ENCODE measurements at regions not wholly inside any gene's neighbourhood (a gene's known extent, or its start where the extent isn't known, plus 50 kb on each side); places are given as distances from the start of the nearest gene placed in this dataset.
"Not testable (repeated sequence)": the region's sequence is repeated elsewhere in the genome, so short reads cannot be mapped to it uniquely, and the experiment has no call there.

DNA sequence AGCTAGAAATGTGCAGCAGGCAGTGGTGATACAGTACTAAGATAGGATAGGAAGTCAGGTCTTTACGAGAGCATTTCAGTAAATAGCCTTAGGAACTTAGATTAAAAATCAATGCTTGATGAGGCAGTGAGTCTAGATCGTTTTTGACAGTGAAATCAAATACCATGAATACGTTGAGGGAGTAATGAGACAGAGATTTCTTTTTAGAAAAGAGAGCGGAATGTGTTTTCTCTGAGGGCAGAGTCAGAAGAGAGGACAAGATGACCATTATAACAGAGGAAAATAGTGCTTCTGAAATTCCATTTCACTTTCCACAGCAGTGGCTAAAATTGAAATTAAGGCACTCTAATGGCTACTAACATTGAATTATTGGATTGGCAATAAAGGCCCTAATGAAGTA is 339.6 kb downstream of the UTRN start:
- DNase-seq, result no peak

DNA sequence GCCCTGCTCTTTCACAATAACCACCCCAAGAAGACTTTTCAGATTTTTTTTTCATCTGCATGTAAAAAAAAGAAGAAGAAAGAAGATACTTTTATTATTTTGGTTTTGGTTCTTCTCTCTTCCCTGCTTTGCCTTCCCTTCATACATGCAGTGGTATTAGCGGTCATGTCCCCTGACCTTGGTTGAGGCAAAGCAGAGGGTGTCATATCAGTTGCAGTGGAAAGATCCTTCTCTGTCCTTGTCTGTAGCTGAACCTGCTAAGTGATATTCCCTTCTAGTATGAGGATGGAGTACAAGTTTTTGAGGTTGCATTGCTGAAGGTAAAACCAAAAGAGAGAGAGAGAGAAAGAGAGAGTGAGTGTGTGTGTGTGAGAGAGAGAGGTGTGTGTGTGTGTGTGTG is 345.7 kb downstream of the UTRN start:
- DNase-seq, result no peak

DNA sequence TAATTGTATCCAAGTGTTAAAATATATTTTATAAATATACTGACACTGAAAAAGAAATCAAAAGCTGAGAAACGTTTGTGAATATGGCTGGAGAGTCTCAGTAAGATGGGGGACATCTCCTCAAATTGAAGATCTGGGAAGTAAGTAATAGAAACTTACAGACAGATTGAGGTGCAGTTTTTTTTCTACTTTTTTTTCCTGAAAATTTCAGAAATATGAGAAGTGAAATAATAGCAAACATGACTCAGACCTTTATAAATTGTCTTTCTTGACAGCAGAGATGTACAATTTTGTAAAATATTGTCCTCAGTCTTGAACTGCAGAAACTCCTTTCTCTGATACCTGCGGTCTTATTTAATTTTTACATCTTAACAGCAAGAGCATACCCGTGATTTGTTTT is 347.1 kb downstream of the UTRN start:
- peak; percentile 16 for DNase-seq

DNA sequence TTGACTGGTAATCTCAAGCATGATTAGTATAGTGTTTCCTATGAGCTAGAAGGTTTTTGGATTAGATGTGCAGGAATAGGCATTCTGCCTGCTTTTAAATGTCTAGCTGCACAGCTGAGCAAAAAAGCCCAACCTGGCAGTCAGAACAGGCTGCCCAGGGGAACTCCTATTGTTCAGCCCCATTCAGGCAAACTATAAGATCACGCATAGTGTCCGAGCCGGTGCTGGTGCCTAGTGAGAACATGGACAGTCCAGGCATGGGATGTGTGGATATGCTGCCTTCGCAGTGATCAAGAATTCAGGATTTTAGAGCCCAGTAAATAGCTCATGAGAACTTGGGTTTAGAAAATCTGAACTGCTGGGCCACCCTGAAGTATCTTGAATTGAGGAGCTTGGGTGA is 348.8 kb downstream of the UTRN start:
- DNase-seq, result no peak

DNA sequence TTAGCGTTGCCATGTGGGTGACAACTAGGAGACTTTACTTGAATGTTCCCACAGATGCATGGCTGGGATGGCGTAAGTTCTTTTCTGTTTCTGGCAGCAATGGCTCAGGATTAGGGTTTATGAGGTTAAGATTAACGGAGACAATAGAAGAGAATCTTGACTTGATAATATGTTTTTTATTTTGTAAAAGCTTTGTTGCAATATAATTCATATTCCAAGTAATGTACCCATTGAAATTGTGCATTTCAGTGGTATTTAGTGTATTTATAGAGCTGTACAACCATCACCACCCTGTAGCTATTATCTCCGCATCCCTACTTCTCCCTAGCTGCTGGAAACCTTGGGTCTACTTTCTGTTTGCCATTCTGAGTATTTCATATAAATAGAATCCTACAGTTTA is 349.2 kb downstream of the UTRN start:
- no peak for DNase-seq

DNA sequence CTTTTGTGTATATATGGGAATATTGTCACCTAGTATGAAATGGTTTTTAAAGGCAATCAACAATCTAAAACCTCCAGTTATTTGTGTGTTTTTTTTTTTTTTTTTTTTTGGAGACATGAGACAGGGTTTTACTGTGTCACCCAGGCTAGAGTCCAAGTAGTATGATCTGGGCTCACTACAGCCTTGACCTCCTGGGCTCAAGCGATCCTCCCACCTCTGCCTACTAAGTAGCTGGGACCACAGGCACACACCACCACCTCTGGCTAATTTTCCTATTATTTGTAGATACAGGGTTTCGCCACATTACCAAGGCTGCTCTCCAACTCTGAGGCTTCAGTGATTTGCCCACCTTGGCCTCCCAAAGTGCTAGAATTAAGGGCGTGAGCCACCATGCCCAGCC is 349.9 kb downstream of the UTRN start:
- DNase-seq, result no peak

DNA sequence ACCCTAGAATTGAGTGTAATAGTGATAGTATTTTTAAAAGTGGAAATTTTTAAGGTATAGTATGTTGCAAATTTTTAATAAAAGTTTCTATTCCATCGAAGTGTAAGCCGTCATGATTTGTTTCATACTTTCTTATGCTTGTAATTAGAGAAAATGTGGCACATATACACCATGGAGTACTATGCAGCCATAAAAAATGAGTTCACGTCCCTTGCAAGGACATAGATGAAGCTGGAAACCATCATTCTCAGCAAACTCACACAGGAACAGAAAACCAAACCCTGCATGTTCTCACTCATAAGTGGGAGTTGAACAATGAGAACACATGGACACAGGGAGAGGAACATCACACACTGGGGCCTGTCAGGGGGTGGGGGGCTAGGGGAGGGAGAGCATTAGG is 350.9 kb downstream of the UTRN start:
- not testable (repeated sequence) for DNase-seq

DNA sequence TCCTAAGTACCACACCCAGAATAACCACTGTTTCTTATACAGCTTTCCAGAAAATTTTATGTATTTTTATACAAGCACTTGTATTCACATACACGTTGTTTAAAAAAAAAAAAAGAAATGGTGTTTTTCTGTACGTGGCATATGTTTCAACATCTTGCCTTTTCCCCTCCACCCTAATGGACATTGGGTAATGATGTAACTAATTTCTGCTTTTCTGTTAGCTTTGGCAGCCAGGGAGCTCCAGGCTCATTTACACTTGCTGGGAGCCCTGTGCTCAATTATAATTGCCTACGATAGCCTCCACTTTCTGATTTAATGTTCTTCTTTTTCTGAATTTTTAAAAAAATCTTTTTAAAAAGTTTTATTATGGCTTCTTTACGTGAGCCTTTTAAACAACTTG is 352.4 kb downstream of the UTRN start:
- DNase-seq, result peak; percentile 59

DNA sequence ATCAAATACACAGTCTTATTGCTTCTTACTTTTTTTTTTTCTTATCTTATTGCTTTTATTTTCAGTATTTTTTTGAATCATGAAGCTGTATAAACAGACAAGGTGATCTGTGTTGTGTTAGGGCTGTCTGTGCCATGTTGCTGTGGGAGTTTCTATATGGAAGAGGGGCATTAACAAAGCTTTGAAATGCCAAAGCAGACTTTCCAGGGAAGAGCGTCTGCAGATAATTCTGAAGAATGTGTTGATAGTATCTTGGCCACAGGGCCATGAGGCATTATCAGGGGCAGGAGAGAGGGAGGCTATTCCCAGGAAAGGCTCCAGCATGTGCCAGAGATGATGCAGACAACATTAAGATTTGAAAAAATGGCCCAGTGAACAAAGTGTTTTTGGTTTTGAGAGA is 354.5 kb downstream of the UTRN start:
- no peak for DNase-seq

DNA sequence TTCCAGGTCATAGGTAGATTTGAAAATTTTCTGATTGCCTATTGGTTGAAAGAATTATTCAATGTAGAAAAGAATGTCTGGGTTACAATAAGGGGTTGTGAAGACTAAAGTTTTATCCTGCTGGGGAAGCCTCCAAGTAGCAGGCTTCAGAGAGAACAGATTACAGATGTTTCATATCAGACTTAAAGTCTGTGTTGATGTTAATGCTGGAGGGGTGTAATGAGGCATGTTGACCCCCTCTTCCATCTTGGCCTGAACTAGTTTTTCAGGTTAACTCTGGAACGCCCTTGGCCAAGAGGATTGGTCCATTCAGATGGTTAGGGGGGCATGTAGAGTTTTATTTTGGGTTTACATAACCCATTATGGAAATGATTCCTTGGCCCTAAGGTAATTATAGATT is 356.2 kb downstream of the UTRN start:
- no peak for DNase-seq

DNA sequence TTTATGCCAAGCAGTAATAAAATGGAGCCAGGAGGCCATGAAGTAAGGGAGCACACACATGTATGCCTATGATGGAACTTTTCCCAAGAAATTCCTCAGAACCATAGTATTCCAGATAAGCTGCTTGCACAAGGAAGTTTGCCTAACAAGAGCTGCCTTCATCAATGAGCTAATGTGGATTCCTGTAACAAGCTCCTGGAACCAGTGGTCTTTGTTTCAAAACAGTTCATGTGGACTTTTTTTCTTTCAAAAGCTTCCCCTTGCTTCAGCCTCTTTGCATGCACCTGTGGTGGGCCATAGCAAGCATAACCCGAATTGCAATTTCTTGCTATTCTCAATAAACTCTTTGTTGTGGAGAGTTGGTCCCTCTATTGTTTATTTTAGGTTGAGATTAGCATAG is 359.6 kb downstream of the UTRN start:
- no peak for DNase-seq

DNA sequence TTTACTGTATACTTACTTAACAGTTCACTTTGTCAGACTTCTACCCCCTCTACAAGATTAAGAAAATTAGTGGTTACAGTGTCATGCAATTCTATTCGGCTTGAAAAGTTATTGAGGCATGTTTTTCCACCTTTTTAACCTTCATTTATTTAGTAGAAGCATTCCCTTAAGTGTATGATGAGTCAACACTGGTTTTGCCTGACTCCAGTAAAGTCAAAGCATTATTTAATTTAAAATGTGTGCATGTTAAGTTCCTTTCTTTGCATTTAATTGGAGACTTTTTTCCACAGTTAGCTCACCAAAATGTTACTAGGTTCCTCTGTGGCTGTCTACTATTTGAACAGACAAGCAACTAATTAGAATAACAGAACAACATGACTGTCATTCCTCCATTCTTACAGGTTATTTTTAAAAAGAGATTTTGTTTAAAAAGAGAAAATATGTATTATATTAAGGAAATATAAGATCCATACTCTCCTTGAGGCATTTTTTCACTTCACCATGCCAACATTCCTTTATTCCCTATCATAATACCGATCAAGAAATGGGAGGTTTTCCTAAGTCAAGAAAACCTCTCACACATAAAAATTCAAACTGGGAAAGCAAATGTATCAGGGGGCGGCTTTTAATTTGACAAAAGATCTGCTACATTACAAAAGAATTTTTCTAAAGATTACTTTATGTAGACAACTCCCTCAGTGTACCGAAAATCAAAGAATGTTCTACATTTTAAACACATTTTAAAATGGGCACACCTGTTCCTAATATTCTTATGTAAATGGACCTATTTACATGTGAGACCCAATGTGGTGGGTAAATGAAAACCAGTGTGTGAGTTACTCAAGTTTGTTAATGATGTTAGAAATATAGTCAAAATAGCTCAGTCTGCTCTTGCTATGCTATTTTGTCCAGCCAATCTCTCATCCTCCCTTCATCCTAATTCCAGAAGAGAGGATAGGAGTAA is 361.2 kb downstream of the UTRN start:
- no peak for DNase-seq

DNA sequence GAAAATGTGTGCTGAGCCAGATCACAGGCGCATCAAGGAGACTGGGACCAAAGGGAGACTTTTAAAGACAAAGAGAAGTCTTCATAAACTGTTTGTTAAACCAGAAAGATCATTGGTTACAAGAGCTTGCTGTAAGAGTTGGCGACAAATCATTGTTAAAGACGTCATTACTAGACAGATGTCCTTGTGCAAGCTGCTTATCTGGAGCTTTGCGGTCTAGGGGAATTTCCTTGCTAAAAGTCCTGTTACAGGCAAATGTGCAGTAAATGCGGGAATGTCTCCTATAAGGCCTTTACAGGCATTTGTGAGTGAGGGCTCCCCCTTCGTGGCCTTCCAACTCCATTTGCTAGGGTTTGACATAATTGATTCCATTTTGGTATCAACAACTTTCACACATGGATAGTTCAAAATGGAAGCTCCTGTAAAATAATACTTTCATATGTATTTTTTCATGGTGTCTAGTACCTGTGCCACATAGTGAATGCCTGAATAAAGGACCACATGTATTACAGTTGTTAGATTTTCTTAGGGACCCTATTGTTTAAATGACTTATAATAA is 362.4 kb downstream of the UTRN start:
- no peak for DNase-seq

DNA sequence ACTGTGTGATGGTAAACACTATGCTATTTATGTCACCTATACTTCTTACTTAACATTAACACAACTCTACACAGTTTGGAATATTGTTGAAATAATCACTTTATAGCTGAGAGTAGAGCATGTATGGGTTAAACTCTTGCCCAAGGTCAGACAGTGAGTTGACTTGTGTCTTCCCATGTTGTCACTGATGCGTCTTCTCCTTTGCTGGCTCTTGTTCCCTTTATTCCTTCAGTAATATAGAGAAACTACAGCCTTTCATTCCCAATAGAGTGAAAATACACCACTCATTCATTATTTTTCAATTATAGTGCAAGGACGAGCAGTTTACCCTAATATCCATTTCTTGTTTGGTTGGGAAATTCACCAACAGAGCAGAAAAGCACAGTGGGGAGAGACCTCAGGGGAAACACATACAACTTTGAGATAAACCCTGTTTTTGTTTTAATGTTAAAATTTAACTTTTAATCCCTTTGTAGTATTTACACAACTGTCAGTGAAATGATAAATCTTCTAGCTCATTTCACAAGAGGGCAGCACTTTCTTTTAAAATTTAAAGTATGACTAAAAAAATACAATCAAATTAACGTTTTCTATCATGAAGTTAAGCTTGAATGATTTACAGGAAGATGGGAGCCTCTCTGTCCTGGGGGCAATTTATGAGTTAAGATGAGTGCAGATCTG is 363.0 kb downstream of the UTRN start:
- no peak for DNase-seq

DNA sequence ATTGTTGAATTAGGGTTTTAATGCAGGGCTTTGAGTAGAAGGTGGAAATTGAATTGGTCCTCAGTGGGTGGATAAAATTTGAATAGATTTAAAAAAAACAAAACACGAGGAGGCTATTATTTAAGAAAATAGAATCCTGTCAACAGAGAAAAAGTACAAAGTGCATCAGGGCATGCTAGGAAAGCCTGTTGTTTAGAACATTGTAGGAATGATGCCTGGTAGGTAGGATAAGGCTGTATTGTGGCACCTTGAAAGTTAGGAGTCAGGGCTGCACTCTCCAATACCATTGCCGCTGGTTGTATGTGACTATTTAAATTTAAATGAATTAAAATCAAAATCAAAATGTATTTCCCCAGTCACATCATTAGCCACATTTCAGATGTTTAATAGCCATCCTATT is 363.9 kb downstream of the UTRN start:
- no peak for DNase-seq

DNA sequence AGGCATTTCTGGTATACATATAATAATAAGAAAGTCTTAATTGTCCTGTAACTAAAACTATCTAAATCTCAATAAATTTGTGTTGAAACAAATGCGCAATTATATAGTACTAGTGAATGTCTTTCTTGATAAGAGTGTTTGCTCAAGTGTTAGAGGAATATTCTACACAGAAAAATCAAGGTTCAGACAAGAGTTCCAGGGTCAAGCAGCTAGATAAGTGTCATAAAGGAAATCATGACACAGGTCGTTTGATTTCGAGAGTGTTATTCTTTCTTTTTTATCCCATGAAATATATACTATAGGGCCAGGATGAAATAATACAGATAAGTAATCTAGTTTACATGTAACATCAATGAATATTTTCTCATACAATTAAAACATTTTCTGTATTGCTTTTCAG is 366.1 kb downstream of the UTRN start:
- no peak for DNase-seq

DNA sequence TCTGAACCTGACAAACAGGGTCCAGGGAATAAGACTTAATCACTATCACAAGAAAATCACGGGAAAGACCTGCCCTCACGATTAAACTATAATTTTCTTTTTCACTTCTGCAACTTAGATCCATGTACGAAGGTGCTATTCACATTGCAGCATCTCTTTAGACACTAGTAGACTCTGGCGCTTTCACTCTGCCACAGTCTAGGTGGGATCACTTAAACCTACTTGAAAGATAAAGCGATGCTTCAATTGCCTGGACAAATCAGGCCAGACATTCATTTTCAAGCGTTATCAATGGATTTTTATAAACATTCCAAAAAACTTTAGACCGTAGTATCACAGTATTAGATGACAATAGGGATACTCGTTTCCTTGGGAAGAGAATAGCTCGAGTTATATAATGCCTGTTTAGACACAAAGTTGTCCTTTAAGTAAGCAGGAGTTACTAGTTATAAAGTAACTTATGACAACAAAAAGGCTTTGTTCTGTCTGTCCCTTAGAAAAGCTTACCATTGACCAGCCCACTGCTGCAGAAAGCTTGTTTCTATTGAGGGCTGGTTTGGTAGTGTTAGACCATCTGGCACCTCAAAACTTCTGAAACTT is 367.3 kb downstream of the UTRN start:
- DNase-seq, result no peak

DNA sequence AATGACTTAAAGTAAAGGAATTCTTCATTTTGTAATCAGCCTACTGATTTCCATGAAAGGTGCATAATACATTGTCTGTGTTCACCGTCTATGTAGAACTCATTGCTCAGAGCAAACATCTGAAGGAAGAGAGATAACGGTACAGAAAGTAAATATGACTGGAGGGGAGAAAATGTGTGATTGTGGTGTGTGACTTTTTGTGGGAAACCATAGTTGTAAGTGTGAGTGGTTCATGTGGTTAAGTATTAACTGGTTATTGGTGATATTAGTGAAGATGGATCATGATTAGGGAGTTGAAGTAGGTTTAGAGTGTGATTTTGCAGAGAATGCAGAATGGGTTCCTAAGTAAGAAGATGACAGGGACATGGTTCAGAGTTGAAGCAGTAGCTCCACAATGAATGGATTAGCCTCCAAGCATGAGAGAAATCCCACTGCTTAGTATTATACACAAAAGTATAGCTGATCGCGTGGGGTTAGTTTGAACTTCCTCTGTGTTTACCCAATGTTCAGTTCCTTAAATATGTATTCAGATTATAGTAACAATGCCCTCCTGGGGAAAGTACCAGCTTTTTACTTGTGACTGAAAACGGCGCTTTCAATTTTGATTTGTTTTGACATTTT is 368.9 kb downstream of the UTRN start:
- peak; percentile 85 for DNase-seq

DNA sequence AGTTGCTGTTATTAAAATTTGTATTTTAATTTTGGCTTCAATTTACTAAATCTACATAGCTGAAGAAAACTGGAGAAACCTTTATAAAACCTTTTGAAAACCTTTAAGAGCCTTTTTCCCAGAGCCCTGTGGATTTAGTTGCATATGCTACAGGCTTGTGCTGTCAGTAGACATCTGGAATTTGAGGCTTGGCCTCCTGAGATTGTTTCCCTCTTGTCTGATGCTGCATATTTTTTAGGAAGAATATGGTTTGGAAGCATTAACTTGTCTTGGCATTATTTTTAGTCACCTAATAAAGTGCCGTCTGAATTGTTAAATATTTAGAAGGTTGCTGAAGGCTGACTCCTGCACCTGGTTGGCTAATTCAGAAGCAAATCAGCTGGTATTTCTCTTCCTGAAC is 369.4 kb downstream of the UTRN start:
- no peak for DNase-seq

DNA sequence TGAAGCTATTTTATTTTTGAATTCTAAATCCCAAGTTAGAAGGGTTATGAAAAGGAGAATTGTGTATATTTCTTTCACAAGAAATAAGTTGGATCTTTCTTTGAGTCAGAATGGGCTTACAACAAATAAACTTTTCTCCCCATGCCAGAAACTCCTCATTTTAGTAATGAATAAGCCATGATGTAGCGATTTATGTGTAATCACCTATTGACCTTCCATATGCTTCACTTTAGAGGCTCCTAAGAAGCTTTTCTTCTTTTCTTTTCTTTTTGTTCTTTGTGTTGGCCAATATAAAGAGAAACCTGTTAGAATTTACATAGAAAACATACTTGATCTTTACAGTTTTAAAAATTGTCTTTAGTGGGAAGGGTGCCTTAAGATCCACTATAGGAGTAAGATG is 370.2 kb downstream of the UTRN start:
- DNase-seq, result no peak

DNA sequence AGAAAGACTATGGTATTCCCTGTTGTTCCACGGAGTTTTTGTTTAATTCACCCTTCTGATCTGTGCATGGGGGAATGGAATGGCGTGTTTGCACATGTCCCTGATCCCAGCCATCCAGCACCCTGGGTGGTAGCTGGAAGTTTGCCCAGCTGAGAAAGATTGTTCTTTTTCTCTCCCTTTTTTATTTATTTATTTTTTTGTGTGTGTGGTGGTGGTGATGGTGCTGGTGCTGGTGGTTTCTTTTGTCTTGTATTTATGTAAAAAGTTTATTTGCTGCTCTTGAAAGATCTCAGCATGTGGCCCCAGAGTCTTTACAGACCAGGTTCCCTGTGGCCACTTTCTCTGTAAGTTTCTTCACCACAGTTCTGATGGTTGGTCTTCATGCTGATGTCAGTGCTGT is 372.6 kb downstream of the UTRN start:
- DNase-seq, result no peak

DNA sequence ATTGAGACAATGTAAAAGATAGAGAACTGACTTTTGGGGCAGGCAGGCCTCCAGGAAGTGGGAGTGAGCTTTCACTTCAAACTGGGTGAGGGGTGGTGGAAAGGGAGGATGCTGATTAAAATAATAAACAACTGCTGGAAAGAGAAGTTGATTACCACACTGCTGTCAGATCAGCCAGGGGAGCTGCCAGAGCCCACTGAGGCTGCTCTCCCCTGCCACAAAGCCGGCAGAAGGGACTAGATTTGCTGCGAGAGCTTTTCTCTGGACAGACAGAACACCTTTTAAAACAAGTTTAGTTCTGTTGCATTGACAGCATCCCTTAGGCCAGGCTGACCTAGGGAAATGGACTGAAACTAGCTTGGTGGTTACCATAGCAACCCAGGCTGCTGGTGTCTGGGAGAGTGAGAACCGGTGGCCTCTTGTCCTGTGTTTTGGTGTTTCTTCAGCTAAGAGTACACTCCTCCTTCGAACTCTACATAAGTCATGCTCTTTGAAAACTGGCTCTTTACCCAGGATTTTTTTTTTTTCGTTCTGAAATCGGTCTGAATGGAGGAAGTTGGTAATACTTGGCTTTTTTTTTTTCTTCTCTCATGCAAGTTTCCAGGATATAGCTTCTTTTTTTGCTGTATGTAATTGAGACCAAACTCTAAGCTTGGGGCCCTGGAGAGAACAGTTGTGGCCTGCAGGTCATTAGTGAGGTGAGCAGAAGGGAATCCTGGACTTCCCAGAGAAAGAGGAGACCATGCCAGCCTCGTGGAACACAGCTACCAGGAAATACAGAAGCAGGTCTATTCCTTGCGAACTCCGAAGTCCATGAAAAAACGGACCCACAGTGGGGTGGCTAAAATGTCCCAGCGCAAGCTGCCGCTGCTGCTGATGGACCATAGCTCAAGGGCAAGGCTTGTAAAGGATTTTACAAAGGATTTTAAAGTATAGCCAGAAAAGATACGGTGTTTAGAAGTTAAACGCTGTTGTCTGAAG is 374.4 kb downstream of the UTRN start:
- peak; percentile 43 for DNase-seq
